Endothelial cell of umbilical vein (primary cell): ENCODE measurements at regions not wholly inside any gene's neighbourhood (a gene's known extent, or its start where the extent isn't known, plus 50 kb on each side); places are given as distances from the start of the nearest gene placed in this dataset.

Experiments used
- BruUV-seq: library from RNA; stranded (reverse); fragments of 400-500 nt; replicated peaks from 2 replicates; lab custom pipeline; 2021; lab: Mats Ljungman, UMichigan
- CTCF ChIA-PET: fragments of 300-600, 350-600 bp; sonication (Branson Sonifier 250); formaldehyde crosslinking; loops from one replicate; lab custom pipeline; 2021; ENCODE audit warnings: antibody characterized with exemption, inconsistent platforms; lab: Charles Lee
- POLR2A ChIA-PET: fragments of 300-600, 350-600 bp; sonication (Branson Sonifier 250); formaldehyde crosslinking; loops from one replicate; lab custom pipeline; 2021; ENCODE audit warnings: antibody characterized with exemption, inconsistent platforms; lab: Charles Lee
- DNase-seq: peaks from one replicate; pipeline ENCODE4 v3.0.0-alpha.2; 2011; ENCODE audit warnings: low read depth, low spot score
- FAIRE-seq: peaks from 2 replicates; lab custom pipeline; 2011; peaks lifted over from hg19 to GRCh38; lab: Jason Lieb, UNC
- H2AFZ ChIP-seq: 2 replicates; pipeline ENCODE4 v1.6.0; 2012; ENCODE audit warnings: low read depth, low read length, control low read depth, inconsistent platforms
- H3K27ac ChIP-seq: 2 replicates; pipeline ENCODE4 v1.5.1; 2011; ENCODE audit warnings: low read depth, mild to moderate bottlenecking, control low read depth, low read length, moderate library complexity; ENCODE audit not compliant: insufficient read depth
- H3K27me3 ChIP-seq, 2 experiments: 2 replicates each; pipeline versions ENCODE4 v1.6.0 to v1.6.1; 2011; ENCODE audit warnings: low read length in 2 of 2, mixed read lengths in 1 of 2; ENCODE audit not compliant: control insufficient read depth in 2 of 2, insufficient read depth in 2 of 2
- H3K36me3 ChIP-seq, 2 experiments: 2 replicates in 1 of 2; 3 replicates in 1 of 2; pipeline ENCODE4 v1.5.1; 2011; ENCODE audit warnings: low read length in 2 of 2, mild to moderate bottlenecking in 1 of 2, moderate library complexity in 1 of 2; ENCODE audit not compliant: control insufficient read depth in 2 of 2, insufficient read depth in 2 of 2; ENCODE audit errors: extremely low read depth in 1 of 2
- H3K4me1 ChIP-seq: 3 replicates; pipeline ENCODE4 v1.5.1; 2011; ENCODE audit warnings: mild to moderate bottlenecking, low read length; ENCODE audit not compliant: control insufficient read depth, insufficient read depth; ENCODE audit errors: extremely low read depth
- H3K4me2 ChIP-seq: 2 replicates; pipeline ENCODE4 v1.6.1; 2011; ENCODE audit warnings: low read length, control low read depth, mixed read lengths; ENCODE audit not compliant: insufficient read depth
- H3K4me3 ChIP-seq, 3 experiments: fragments of 200-600 bp in 1 of 3; sonication (generic), shearing (Covaris generic) in 1 of 3; replicated peaks in 1 of 3; 2 replicates each; pipeline ENCODE4 v1.5.1; 2011 to 2016; ENCODE audit warnings: control low read depth in 3 of 3, low read length in 3 of 3, mild to moderate bottlenecking in 2 of 3, inconsistent platforms in 1 of 3, low read depth in 1 of 3, moderate library complexity in 1 of 3; ENCODE audit not compliant: insufficient read depth in 1 of 3
- H3K79me2 ChIP-seq: 2 replicates; pipeline ENCODE4 v1.6.0; 2012; ENCODE audit warnings: low read length, inconsistent platforms; ENCODE audit not compliant: control insufficient read depth, insufficient read depth
- H3K9ac ChIP-seq: replicated peaks from 2 replicates; pipeline ENCODE3; 2011; ENCODE audit warnings: low read length, control low read depth; ENCODE audit not compliant: insufficient read depth; ENCODE audit errors: extremely low read depth
- H3K9me1 ChIP-seq: replicated peaks from 3 replicates; pipeline ENCODE4 v1.6.0; 2011; ENCODE audit warnings: mild to moderate bottlenecking, low read length; ENCODE audit not compliant: control insufficient read depth, insufficient read depth; ENCODE audit errors: extremely low read depth
- H3K9me3 ChIP-seq: replicated peaks from 2 replicates; pipeline ENCODE4 v1.5.1; 2012; ENCODE audit warnings: low read length, inconsistent platforms; ENCODE audit not compliant: control insufficient read depth, insufficient read depth
- H4K20me1 ChIP-seq: replicated peaks from 2 replicates; pipeline ENCODE3; 2011; ENCODE audit warnings: mild to moderate bottlenecking, low read length; ENCODE audit not compliant: control insufficient read depth, insufficient read depth; ENCODE audit errors: extremely low read depth
- CTCF ChIP-seq, 2 donors: IDR thresholded peaks; 1 replicate in 1 of 2; 2 replicates in 1 of 2; pipeline ENCODE4 v1.5.1; 2011; ENCODE audit warnings: low read length in 2 of 2, mild to moderate bottlenecking in 2 of 2, moderate library complexity in 2 of 2, control low read depth in 1 of 2, inconsistent platforms in 1 of 2, low read depth in 1 of 2; ENCODE audit not compliant: insufficient read depth in 1 of 2; ENCODE audit errors: extremely low read depth in 1 of 2
- EZH2 ChIP-seq: IDR thresholded peaks from 2 replicates; pipeline ENCODE4 v1.6.1; 2012; ENCODE audit warnings: borderline replicate concordance, low read depth, mild to moderate bottlenecking, moderate library complexity, low read length, inconsistent platforms; ENCODE audit not compliant: severe bottlenecking
- GATA2 ChIP-seq: IDR thresholded peaks from 2 replicates; pipeline ENCODE4 v1.7.0; 2011; ENCODE audit warnings: low read depth, mild to moderate bottlenecking, moderate library complexity, mixed read lengths, low read length; ENCODE audit not compliant: insufficient read length, insufficient read depth
- JUN ChIP-seq: IDR thresholded peaks from 2 replicates; pipeline ENCODE4 v1.6.1; 2011; ENCODE audit warnings: borderline replicate concordance, low read depth; ENCODE audit not compliant: insufficient read length, insufficient read depth
- MAX ChIP-seq: IDR thresholded peaks from 2 replicates; pipeline ENCODE4 v1.6.1; 2011; ENCODE audit not compliant: insufficient read depth, insufficient read length
- MYC ChIP-seq: IDR thresholded peaks from one replicate; pipeline ENCODE4 v1.6.1; 2011; ENCODE audit warnings: mild to moderate bottlenecking, low read depth, low read length
- POLR2A ChIP-seq: IDR thresholded peaks from 2 replicates; pipeline ENCODE4 v1.6.1; 2012; ENCODE audit warnings: low read depth, mild to moderate bottlenecking, control low read depth, low read length
- POLR2AphosphoS5 ChIP-seq: IDR thresholded peaks from 2 replicates; pipeline ENCODE4 v1.6.1; 2012; ENCODE audit warnings: low read depth, mild to moderate bottlenecking, control low read depth, low read length, moderate library complexity; ENCODE audit not compliant: insufficient read depth
- dilution Hi-C: fragments of 300-500 bp; cut with MboI; formaldehyde crosslinking; loops from one replicate; pipeline ENCODE4 v1.15.0; 2019; ENCODE audit warnings: low sequenced_read_pairs; ENCODE audit not compliant: extremely low pct_ligation_motif_present
- intact Hi-C: fragments of 100-400 bp; cut with micrococcal nuclease; formaldehyde crosslinking; loops from one replicate; pipeline ENCODE4 v1.10.0; 2022

GRCh38 chr1:209433649-209434031, 149.9 kb upstream of the CAMK1G start:
- no peak overlapping the region for H3K9ac ChIP-seq
- no peaks in the 10 kb centered on the region for H3K9me1 ChIP-seq
- no peaks in the 10 kb centered on the region for H3K9me3 ChIP-seq
- TF ChIP-seq POLR2AphosphoS5 (no peak), MAX (no peak), GATA2 (no peak), POLR2A (no peak), EZH2 (no peak), MYC (no peak), JUN (no peak), CTCF (IDR thresholded peaks at IDR 0.05; ENCODE audit: extremely low read depth in 1 of 2, insufficient read depth in 1 of 2, low read depth in 1 of 2, low read length in 2 of 2) (no peak)
- no peaks in the 10 kb centered on the region for H4K20me1 ChIP-seq
- FAIRE-seq (no peak), DNase-seq (no peak)
- H3K4me1 ChIP-seq = no peaks in the 10 kb centered on the region
- H3K27ac ChIP-seq = no peak overlapping the region
- no peaks in the 10 kb centered on the region for H3K36me3 ChIP-seq
- H3K4me2 ChIP-seq = no peak overlapping the region
- BruUV-seq = no TSS peak
- no peak overlapping the region for H2AFZ ChIP-seq
- no peak overlapping the region for H3K4me3 ChIP-seq
- no peaks in the 10 kb centered on the region for H3K27me3 ChIP-seq
- H3K79me2 ChIP-seq = no peaks in the 10 kb centered on the region
- intact Hi-C loops = no loop called here
- CTCF ChIA-PET = no interaction called here
- POLR2A ChIA-PET = no interaction called here
- dilution Hi-C loops = no loop called here
